ENCODE measurements at regions not wholly inside any gene's neighbourhood (a gene's known extent, or its start where the extent isn't known, plus 50 kb on each side); places are given as distances from the start of the nearest gene placed in this dataset.

DNA sequence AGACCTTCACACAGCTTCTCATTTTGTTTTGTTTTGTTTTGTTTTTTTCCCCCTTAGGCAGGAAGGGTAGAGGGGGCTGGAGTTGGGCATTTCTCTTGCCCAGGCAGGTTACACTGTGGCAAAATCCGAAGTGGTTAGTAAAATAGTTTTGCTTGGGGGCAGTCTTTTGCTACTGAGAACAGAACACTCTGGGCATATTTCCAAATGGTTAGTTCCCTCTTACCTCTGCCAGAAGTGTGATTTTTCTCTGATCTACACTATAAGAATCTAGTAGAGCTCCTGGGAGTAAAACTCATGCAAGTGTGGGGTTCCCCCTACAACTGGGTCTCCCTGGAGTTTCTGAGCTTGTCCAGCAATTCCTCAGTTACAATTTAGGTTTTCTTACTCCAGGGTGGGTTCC, 61.7 kb downstream of the NPS start:
- TF ChIP-seq, protein P1, sequence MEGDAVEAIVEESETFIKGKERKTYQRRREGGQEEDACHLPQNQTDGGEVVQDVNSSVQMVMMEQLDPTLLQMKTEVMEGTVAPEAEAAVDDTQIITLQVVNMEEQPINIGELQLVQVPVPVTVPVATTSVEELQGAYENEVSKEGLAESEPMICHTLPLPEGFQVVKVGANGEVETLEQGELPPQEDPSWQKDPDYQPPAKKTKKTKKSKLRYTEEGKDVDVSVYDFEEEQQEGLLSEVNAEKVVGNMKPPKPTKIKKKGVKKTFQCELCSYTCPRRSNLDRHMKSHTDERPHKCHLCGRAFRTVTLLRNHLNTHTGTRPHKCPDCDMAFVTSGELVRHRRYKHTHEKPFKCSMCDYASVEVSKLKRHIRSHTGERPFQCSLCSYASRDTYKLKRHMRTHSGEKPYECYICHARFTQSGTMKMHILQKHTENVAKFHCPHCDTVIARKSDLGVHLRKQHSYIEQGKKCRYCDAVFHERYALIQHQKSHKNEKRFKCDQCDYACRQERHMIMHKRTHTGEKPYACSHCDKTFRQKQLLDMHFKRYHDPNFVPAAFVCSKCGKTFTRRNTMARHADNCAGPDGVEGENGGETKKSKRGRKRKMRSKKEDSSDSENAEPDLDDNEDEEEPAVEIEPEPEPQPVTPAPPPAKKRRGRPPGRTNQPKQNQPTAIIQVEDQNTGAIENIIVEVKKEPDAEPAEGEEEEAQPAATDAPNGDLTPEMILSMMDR (IDR thresholded peaks at IDR 0.05; ENCODE audit: insufficient read depth, low read length, poor library complexity, severe bottlenecking): no peak
- no peak for TF ChIP-seq EZH2phosphoT487 (conservative IDR thresholded peaks at IDR 0.05; ENCODE audit: low read length)
